ENCODE measurements at regions not wholly inside any gene's neighbourhood (a gene's known extent, or its start where the extent isn't known, plus 50 kb on each side); places are given as distances from the start of the nearest gene placed in this dataset.

DNA sequence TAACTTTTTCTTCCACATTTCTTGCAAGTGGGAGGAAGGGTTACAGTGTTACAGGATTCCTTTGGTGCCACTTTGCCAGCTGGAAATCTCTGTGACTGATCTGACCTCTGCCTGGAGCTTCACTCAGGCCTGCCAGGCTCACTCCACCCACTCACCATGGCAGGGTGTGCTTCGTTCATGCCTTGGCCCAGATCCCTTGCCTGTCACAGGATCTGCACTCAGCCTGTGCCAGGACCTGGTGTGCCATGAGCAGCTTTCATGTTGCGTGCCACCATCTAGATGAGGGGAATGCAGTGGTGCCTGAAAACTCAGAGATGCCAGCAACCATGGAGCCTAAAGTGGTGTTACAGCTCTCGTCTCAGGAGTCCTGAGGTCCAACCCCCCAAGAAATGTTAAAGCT lies 2596.4 kb downstream of the PCDH7 start:
- DNase-seq: no peak

DNA sequence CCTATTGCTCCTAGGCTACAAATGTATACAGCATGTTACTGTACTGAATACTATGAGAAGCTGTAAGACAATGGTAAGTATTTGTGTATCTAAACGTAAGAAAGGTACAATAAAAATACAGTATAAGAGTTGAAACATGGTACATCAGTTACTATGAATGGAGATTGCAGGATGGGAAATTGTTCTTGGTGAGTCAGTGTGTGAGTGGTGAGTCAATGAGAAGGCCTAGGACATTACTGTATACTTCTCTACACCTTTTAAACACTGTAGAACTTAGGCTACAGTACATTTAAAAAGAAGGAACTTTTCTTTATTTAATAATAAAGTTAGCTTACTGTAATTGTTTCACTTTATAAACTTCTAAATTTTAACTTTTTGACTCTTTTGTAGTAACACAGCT lies 2603.2 kb downstream of the PCDH7 start:
- no peak for DNase-seq

DNA sequence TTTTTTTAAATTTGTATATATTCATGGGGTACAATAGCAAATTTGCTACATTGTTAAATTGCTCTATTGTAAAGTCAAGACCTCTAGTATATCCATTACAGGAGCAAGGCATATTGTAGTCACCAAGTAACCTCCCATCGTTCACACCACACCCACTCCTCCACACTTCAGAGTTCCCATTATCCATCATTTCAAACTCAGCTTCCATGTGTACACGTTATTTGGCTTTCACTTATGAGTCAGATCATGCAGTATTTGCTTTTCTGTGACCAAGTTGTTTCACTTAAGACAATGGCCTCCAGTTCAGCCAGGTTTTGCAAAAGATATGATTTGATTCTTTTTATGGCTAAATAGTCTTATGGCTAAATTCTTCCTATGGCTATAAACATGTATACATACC lies 2614.2 kb downstream of the PCDH7 start:
- DNase-seq: no peak

DNA sequence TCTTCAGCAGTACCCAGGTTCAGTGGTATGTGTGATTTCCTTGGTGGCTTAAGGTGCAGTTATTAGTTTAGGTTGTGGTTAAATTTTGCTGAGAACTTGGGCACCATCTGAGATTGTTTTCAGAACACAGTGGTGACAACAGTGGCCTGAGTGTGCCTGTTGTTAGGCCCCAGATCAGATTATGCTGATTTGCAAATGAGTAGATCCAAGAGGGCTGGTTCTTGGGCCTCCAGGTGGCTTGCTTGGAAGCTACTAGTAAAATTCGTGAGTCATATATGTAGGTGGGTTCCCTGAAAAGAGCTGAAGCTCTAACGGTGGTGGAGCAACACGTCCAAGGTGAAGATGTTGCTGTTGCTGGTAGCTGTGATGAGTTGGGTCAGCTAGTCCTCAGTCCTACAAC lies 2619.6 kb downstream of the PCDH7 start:
- DNase-seq: no peak

DNA sequence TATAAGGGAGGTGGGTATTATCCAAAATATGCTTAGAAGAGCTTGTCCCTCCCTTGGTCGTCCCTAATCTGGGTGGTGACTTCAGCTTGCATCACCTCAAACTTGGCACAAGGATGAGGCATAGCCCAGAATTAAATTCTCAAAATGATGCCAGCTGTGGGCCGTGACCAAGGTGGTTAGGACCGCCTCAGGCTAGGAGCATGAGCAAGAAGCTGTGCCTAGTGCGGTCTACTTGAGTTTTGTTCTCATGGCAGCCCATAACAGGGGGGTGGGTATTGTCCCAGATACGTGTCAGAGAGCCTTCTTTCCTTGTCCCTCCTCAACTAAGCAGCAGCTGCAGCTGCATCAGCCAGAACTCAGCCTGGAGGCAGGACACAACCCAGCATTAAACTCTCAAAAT lies 2620.0 kb downstream of the PCDH7 start:
- DNase-seq: no peak

DNA sequence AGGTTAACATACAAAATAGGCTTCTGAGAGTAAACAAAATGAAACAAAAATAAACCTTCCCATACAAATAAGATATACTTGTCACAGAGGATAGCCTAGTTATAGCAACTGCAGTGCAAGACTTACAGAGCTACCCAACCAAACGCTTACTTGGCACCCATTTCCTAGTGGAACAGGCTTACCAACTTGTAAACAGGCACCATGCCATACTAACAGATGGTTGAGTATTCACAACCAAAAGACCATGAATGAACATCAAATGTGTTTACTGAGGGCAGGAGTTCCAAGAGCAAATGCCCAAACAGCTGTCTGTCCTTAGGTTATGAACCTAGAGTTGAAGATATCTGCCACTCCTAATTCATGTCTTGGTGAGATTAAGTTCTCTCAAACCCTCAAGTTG lies 2629.2 kb downstream of the PCDH7 start:
- no peak for DNase-seq

DNA sequence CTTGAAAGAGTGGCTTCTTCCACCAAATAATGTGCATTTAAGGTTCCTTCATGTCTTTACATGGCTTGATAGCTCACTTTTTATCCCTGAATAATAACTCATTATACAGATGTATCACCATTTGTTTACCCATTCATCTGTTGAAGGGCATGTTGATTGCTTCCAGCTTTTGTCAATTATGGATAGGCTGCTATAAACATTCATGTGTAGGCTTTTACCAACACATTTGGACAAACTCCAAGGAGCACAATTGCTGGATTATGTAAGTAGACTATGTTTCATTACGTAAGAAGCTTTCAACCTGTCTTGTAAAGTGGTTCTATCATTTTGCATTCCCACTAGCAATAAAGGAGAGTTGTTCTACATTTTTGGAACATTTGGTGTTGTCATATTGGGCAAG lies 2637.0 kb downstream of the PCDH7 start:
- no peak for DNase-seq

DNA sequence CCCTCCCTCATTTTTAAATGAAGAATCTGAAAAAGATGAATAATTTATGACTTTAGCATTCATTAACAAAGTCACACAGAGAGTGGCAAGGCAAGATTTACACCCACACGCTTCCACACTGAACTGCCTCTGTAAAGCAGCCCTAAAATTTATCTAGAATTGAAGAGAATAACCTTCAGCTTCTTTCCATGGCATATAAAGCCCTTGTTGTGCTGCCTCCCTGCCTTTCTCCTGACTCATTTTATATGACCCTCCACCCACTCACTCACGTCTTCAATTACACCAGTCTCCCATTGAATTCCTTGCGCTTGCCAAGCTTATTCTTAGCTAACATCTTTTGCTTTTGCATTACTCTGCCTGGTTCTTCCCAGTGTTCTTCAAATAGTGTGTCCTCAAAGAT lies 2649.3 kb downstream of the PCDH7 start:
- no peak for DNase-seq

DNA sequence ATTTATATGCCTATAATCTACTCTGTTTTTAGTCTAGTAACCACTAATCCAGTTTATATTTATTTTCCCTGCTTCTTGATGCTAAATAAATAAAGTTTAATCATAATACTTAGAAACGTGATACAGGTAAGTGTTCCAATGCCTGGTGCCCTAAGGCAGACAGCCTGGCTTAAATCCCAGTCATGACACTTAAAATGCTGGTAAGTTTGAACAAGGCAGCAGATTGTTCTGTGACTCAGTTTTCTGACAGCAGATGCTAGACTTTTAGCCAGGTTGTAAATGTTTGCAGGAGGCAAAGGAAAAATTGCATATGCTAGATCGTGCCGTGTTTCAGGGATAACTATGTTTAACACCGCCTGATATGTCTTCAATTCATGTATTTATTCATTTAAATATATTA lies 2661.6 kb downstream of the PCDH7 start:
- DNase-seq: no peak

DNA sequence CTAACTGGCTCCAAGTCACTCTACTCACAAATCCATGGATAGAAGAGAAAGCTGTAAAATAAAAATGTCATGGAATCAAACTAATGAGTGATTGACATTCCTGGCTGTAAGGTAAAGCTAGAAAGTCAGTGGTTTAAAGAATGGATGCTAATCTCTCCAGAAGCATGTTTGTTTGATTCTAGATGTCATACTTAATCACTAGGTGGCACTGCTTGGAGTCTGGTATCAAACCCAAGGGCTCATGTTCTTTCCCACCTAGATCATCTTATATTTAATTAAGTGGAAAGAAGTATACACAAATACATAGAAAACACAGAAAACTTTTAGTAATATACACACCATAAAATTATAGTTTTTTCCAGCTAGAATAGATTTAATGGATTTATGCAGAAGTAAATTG lies 2666.6 kb downstream of the PCDH7 start:
- DNase-seq: no peak

DNA sequence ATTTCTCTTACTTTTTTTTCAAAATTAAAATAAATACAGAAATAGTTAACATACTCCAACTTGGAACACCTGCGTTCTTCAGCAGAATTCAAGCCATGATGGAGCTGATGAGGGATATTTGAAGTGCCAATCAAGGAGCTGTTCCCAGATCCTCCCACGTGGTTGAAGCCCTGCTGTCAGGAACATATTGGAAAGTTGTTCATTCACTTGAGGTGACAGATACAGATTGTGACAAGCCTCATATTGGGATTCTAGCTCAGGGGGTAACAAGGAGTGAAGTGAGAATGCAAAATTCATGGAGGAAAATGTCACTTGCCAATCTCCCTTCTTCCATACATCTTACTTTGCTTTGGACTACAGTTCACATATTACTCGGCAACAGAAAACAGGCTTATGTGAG lies 2670.8 kb downstream of the PCDH7 start:
- DNase-seq: no peak

DNA sequence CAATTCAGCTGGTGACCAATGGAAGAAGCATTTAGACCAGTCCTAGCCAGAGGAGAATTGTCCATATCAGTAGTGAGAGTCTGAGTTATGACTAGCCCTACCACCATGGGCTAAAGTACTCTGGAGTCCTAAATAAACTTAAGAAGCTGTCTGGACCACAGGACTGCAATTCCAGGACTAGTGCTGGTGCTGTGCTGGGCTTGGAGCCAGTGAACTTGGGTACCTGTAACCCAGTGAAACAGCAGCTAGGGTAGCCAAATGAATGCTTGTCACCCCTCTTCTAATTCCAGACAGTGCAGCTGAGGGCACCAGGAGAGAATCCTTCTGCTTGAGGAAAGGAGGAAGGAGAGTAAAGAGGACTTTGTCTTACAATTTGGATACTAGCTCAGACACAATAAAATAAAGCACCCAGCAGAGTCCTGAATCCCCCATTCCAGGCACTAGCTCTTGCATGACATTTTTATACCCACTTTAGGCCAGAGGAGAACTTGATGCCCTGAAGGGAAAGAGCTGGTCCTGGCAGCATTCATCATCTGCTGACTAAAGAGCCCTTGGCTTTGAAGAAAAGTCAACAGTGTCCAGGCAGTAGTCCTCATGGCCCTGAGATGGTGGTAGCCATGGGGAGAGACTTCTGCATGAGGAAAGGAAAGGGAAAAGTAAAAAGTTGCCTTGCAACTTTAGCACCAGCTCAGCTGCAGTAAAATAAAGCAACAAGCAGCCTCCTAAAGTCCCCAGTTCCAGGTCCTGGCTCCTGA lies 2675.7 kb downstream of the PCDH7 start:
- no peak for DNase-seq

DNA sequence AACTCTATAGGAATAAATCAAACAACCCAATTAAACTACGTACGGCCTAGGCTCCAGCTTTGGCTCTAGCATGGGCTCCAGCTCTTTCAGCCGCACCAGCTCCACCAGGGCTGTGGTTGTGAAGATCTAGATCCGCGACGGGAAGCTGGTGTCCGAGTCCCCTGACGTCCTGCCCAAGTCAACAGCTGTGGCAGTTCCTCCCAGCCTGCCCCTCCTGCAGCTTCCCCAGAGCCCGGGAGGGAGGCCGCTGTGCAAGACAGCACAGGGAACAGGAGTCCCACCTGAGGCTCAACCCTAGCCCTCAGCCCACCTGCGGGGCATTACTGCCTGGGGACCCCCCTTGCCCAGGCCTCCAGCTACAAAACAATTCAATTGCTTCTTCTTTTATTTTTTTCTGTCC lies 2680.3 kb downstream of the PCDH7 start:
- no peak for DNase-seq

DNA sequence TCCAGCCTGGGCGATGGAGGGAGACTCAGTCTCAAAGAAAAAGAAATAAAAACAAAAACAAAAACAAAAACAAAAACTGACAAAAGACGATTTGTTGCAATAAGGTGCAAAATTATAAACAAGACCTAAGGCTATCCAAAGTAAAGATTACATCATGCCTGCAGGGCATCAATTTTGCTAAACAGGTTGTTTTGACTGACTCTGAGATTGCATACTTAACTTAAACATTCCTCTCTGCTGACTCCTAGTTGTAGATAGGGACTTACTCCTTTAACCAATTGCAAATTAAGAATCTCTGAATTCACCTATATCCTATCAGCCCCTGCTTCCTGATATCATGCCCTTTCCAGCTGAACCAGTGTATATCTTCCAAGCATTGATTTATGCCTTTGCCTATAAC lies 2687.3 kb downstream of the PCDH7 start:
- DNase-seq: no peak

DNA sequence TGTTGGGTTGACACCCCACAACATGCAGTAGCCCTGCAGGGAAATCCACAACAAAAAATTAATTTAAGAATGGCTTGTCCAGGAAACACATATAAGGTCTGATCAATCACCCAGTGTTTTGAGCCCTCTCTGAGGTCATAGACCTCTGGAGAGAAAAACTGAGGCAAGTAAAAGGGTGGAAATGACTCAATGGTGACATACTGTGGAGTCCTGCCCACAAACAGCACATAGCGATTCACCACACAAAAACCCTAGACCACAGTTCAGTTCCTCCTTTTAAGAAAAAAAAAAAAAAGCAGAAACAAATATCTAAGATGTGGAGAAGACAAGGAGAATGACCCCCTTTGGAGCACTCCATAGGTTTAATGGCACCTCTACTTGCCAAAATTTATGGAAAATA lies 2691.0 kb downstream of the PCDH7 start:
- no peak for DNase-seq

DNA sequence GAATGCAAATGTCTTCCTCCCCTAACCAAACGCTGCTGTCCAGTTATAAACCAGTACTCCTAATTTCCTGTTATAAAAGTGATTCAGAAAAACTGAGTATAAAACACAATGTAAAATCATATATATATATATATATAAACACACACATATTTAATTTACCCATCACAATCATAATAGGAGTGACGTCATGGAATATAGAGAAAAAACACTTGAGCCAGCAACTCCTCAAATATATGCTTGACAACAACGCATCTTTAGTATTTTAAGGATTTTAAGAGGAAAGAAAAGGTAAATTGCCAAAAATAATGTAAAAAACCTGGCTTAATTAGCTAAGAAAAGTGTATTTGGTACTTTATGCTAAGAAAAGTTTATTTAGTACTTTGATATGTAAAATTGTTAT lies 2701.7 kb downstream of the PCDH7 start:
- DNase-seq: no peak

DNA sequence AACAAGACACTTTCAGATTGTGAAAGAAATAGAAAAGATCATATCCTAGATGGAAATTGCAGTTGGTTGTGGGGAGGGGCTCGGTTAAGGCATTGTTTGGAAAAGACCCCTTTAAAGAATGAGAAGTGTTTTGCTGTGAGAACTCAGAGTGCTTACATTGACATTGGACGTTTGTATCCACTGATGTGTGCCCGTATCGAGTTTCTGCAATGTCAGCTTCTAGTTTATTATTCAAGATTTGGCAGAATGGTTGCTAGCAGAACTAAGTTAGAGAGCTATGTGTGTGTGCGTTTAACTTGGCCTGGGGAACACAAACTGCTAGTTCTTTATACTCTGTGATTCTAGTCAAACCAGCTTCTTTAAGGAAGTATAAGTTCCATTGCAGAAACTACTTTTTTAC lies 2702.5 kb downstream of the PCDH7 start:
- no peak for DNase-seq

DNA sequence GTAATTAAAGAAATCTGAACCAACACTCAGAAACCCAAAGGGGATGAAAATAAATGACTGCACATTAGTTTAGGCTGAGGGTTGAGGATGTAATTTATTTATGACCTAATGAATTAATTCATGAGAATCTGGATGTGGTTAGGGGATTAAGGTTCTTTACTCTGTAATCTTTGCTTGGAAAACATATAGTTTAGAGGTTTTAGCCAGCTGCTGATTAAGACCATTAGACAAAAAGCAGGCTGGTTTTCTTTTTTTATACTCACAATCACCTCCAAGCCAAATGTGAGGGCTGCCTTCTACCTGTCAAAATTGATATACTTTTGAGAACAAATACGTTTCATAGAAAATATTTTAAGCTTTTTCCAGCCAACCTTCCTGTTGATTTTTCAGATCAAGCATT lies 2705.8 kb downstream of the PCDH7 start:
- DNase-seq: no peak

DNA sequence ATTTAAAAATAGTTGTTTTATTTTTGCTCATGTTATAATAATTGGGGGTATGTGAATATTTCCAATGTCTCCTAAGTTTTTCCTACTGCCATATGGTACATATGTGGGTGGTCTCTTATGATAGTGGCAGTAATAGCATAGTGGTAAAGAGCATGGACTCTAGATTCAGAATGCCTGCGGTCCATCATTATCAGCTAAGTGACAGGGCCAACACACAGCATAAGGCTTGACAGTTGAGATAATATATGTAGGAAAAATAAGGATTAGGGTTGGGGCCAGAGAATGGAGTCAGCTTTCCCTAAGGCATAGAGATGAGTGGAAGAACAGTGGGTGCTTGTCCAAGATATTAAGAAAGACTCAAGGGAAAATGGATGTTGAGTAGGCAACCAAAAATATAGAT lies 2707.5 kb downstream of the PCDH7 start:
- DNase-seq: no peak

DNA sequence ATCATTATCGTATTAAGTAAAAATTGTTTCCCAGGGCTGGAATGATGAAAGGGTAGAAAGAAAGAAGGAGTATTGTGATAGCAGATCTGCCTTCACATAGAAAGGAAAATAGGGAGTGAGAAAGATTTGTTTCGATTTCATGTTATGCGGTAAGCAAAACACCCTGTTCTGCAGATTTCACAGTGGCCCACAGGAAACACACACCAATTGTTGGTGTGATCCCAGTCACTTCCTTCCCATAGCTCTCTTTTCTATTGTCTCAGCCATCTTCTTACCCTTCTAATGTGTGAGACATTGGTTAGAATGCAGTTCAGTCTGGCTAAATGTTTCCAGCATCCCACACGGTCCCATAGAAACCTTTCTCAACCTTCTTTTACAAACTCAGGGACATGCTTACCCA lies 2709.8 kb downstream of the PCDH7 start:
- no peak for DNase-seq

DNA sequence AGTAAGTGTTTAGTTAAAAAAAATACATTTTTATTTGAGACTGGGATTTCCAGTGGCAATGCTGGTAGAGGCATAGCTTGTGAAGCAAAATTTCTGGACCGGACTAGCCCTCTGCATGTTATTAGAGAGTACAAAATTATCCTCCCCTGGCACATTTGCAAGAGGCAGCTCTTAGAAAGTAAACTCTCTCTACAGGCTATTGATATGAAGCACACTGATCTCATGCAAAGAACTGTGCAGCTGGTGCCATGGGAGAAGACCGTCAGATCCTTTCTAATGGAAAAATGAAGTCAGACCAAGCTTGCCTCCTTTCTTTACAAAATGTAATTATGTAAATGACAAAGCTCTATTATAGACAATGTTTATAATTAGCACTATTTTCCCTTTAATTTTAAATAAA lies 2717.2 kb downstream of the PCDH7 start:
- no peak for DNase-seq

DNA sequence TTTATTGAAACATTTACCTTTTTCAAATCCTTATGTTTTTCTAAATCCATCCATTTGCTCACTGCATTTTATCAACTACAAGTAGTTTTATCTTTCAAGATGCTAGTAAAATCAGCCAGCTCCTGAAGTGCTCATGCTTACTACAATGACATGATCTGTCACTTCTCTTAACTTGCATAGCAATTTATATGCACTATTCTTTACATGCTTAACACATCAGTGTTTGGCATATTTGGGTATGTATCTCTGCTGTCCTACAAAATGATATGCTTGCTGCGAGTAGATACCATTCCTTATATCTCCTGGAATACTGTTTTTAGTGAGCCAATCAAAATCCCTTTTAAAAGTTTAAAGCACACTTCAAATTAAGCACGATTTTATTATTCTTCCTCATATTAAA lies 2726.8 kb downstream of the PCDH7 start:
- DNase-seq: no peak

DNA sequence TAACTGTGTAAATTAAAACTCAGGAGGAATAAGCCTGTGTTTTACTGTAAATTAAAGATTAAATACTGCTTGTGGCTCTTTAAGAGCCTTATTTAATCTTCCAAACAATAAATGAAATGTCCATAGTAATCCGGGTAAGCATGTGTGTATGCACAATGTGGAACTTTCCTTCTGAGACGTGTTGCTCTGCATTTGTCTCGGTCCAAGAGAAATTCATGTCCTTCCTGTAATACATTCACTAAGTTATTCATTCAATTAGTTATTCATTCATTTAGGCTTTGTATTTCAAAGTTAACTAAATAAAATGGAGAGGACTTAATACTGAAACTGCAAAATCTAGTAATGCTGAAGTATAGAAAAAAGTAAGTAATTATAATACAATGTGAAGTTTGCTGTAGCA lies 2728.8 kb downstream of the PCDH7 start:
- no peak for DNase-seq

DNA sequence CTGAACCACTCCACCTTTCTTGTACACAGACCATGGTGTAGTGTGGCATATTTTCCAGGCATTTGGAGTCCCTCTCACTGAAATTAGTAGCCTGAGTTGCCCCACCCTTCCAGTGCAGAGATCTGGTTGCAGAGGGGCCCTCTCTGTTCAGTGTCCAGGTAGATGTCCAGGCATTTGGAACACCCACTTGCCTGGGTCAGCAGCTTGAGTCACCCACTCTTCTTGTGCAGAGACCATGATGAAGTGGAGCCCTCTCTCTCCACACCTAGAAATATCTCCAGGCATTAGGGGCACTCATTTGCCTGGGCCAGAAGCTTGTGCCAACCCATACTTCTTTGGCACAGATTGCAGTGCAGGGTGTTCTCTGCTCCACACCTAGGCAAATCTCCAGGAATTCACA lies 2733.3 kb downstream of the PCDH7 start:
- no peak for DNase-seq

DNA sequence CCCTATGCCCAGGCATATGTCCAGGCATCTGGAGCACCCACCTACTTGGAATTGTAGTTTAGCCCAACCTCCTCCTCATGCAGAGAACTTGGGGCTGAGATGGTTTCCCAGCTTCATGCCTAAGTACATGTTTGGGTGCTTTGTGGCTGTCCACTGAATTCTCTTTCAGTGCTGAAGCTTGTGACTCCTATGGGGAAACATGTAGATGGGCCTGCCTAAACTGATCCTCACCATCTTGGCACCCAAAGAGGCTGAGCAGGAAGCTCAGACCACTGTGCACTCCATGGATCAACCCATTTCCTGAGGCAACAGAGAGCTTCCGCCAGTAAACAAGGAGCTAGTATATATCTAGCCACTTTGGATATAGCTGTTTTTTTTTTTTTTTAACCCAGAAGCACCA lies 2733.7 kb downstream of the PCDH7 start:
- no peak for DNase-seq

DNA sequence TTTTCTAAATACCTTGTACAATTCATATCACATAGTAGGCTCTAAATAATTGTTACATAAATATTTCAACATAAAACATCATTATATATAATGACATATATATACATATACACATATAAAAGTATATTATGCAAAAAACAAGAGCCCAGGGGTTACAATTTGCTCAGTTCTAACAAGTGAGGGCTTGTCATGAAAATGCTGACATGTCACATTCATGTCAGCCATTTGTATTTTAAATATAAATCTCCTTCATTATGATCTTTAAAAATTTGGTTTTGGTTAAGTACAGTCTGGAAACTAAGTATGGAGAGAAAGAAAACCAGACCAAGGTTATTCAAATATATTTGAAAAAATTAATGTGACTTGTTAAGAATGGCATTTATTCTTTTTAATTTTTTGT lies 2745.4 kb downstream of the PCDH7 start:
- DNase-seq: no peak
